SK-N-SH treated with all-trans-retinoic acid at 6 μM for 48 hours (cell line): ENCODE measurements at regions not wholly inside any gene's neighbourhood (a gene's known extent, or its start where the extent isn't known, plus 50 kb on each side); places are given as distances from the start of the nearest gene placed in this dataset.

Experiments
- ATAC-seq: fragments of 200-7000 bp; cut with Tn5 transposase; 3 replicates; pipeline ENCODE4 v1.9.1; 2020; ENCODE audit warnings: mild to moderate bottlenecking, moderate library complexity
- ARNTL ChIP-seq: fragments of 450-650 bp; formaldehyde crosslinking; IDR thresholded peaks from 2 replicates; pipeline ENCODE4 v1.5.0; 2020; ENCODE audit warnings: low read depth, mild to moderate bottlenecking, moderate library complexity, borderline replicate concordance
- BACH2 ChIP-seq: fragments of 250-450 bp; sonication (Bioruptor Pico); IDR thresholded peaks from 2 replicates; pipeline ENCODE4 v1.9.0; 2021; ENCODE audit warnings: mild to moderate bottlenecking, borderline replicate concordance
- CREB5 ChIP-seq: fragments of 250-450 bp; sonication (Bioruptor Pico); IDR thresholded peaks from 2 replicates; pipeline ENCODE4 v1.5.1; 2020; ENCODE audit warnings: low read depth, mild to moderate bottlenecking, moderate library complexity
- CSRNP3 ChIP-seq: fragments of 250-450 bp; sonication (Bioruptor Pico); IDR thresholded peaks from 2 replicates; pipeline ENCODE4 v1.5.1; 2021; ENCODE audit warnings: mild to moderate bottlenecking, moderate library complexity
- ESRRG ChIP-seq: fragments of 250-450 bp; sonication (Bioruptor Pico); IDR thresholded peaks from 2 replicates; pipeline ENCODE4 v1.6.1; 2021; ENCODE audit warnings: mild to moderate bottlenecking
- GLIS3 ChIP-seq: fragments of 250-450 bp; sonication (Bioruptor Pico); IDR thresholded peaks from 2 replicates; pipeline ENCODE4 v1.5.0; 2020; ENCODE audit warnings: mild to moderate bottlenecking, moderate library complexity
- ISL1 ChIP-seq: fragments of 250-450 bp; sonication (Bioruptor Pico); IDR thresholded peaks from 2 replicates; pipeline ENCODE4 v2.1.2; 2022; ENCODE audit warnings: mild to moderate bottlenecking, moderate library complexity
- OSR1 ChIP-seq: fragments of 250-450 bp; sonication (Bioruptor Pico); IDR thresholded peaks from 2 replicates; pipeline ENCODE4 v1.8.0; 2022; ENCODE audit warnings: moderate library complexity, mild to moderate bottlenecking, inconsistent platforms
- PATZ1 ChIP-seq: fragments of 250-450 bp; sonication (Bioruptor Pico); IDR thresholded peaks from 2 replicates; pipeline ENCODE4 v1.8.0; 2020; ENCODE audit warnings: mild to moderate bottlenecking, moderate library complexity, borderline replicate concordance
- POU6F1 ChIP-seq: fragments of 250-450 bp; sonication (Bioruptor Pico); IDR thresholded peaks from 2 replicates; pipeline ENCODE4 v1.8.0; 2021; ENCODE audit warnings: low read depth, mild to moderate bottlenecking, moderate library complexity, borderline replicate concordance
- PPARA ChIP-seq: fragments of 250-450 bp; sonication (Bioruptor Pico); IDR thresholded peaks from 2 replicates; pipeline ENCODE4 v1.5.0; 2020; ENCODE audit warnings: mild to moderate bottlenecking, borderline replicate concordance
- RARB ChIP-seq: fragments of 250-450 bp; sonication (Bioruptor Pico); IDR thresholded peaks from 2 replicates; pipeline ENCODE4 v1.8.0; 2021; ENCODE audit warnings: mild to moderate bottlenecking, moderate library complexity
- SNAI2 ChIP-seq: fragments of 250-450 bp; sonication (Bioruptor Pico); IDR thresholded peaks from 2 replicates; pipeline ENCODE4 v1.5.0; 2020; ENCODE audit warnings: mild to moderate bottlenecking, moderate library complexity
- TCF4 ChIP-seq: fragments of 250-450 bp; sonication (Bioruptor Pico); IDR thresholded peaks from 2 replicates; pipeline ENCODE4 v1.8.0; 2021; ENCODE audit warnings: mild to moderate bottlenecking, moderate library complexity, borderline replicate concordance
- TOX ChIP-seq: fragments of 250-450 bp; sonication (Bioruptor Pico); IDR thresholded peaks from 2 replicates; pipeline ENCODE4 v1.8.0; 2021; ENCODE audit warnings: mild to moderate bottlenecking, moderate library complexity, borderline replicate concordance
- TSHZ2 ChIP-seq: fragments of 250-450 bp; sonication (Bioruptor Pico); IDR thresholded peaks from 2 replicates; pipeline ENCODE4 v1.5.0; 2020; ENCODE audit warnings: mild to moderate bottlenecking, moderate library complexity
- ZC3H10 ChIP-seq: fragments of 250-450 bp; sonication (Bioruptor Pico); IDR thresholded peaks from 2 replicates; pipeline ENCODE4 v1.5.1; 2021; ENCODE audit warnings: mild to moderate bottlenecking, moderate library complexity
- ZFP3 ChIP-seq: fragments of 250-450 bp; sonication (Bioruptor Pico); IDR thresholded peaks from 2 replicates; pipeline ENCODE4 v1.5.0; 2020; ENCODE audit warnings: mild to moderate bottlenecking, moderate library complexity
- ZNF565 ChIP-seq: fragments of 450-650 bp; formaldehyde crosslinking; conservative IDR thresholded peaks from 2 replicates; pipeline ENCODE4 v1.5.0; 2020; ENCODE audit warnings: low read depth, mild to moderate bottlenecking, moderate library complexity
- ZNF70 ChIP-seq: fragments of 450-650 bp; formaldehyde crosslinking; IDR thresholded peaks from 2 replicates; pipeline ENCODE4 v1.5.0; 2020; ENCODE audit warnings: mild to moderate bottlenecking, moderate library complexity
- ZNF8 ChIP-seq: fragments of 450-650 bp; formaldehyde crosslinking; IDR thresholded peaks from 2 replicates; pipeline ENCODE4 v1.5.0; 2020; ENCODE audit warnings: mild to moderate bottlenecking, moderate library complexity

GRCh38 chr3:193943200-193943599 is 192.7 kb upstream of the HES1 start:
- TF ChIP-seq ZC3H10 (CRISPR knock-in tag) (no peak), CREB5 (CRISPR knock-in tag) (no peak), ARNTL (CRISPR knock-in tag) (no peak), OSR1 (CRISPR knock-in tag) (no peak), ZNF70 (CRISPR knock-in tag) (no peak), ZNF565 (no peak), PPARA (CRISPR knock-in tag) (no peak), POU6F1 (CRISPR knock-in tag) (no peak), PATZ1 (CRISPR knock-in tag) (no peak), ISL1 (CRISPR knock-in tag) (no peak), SNAI2 (CRISPR knock-in tag) (no peak), TOX (CRISPR knock-in tag) (no peak)
- no peak for ATAC-seq

- no peak for TF ChIP-seq ESRRG (CRISPR knock-in tag)
- no peak for TF ChIP-seq GLIS3 (CRISPR knock-in tag)
- no peak for TF ChIP-seq TCF4 (CRISPR knock-in tag)
- no peak for TF ChIP-seq TSHZ2 (CRISPR knock-in tag)
- TF ChIP-seq ISL1 (CRISPR knock-in tag): no peak
- no peak for TF ChIP-seq ARNTL (CRISPR knock-in tag)
- TF ChIP-seq PATZ1 (CRISPR knock-in tag): no peak
- no peak for TF ChIP-seq ZC3H10 (CRISPR knock-in tag)
- no peak for TF ChIP-seq CREB5 (CRISPR knock-in tag)
- no peak for TF ChIP-seq ZNF565
- TF ChIP-seq OSR1 (CRISPR knock-in tag): no peak
- TF ChIP-seq ZNF8 (CRISPR knock-in tag): no peak
- no peak for TF ChIP-seq CSRNP3 (CRISPR knock-in tag)
- TF ChIP-seq POU6F1 (CRISPR knock-in tag): no peak
- no peak for TF ChIP-seq SNAI2 (CRISPR knock-in tag)
- TF ChIP-seq BACH2: no peak
- TF ChIP-seq ZNF70 (CRISPR knock-in tag): no peak
- no peak for TF ChIP-seq RARB
- TF ChIP-seq ZFP3 (CRISPR knock-in tag): no peak
- TF ChIP-seq TOX (CRISPR knock-in tag): no peak
- no peak for ATAC-seq
Measured at GRCh38 chr3:193943851-193944517, 192.0 kb upstream of the HES1 start.
